ENCODE measurements at regions not wholly inside any gene's neighbourhood (a gene's known extent, or its start where the extent isn't known, plus 50 kb on each side); places are given as distances from the start of the nearest gene placed in this dataset.
A peak's percentile ranks its signal among the peaks of the same experiment; 100 is the strongest.
"Not testable (repeated sequence)": the region's sequence is repeated elsewhere in the genome, so short reads cannot be mapped to it uniquely, and the experiment has no call there.

GRCh38 chr15:28459279-28459678, 73.5 kb downstream of the GOLGA8G start:
- Mint-ChIP-seq H3K4me3 (no peak overlapping the region), H3K36me3 (ENCODE audit: low read depth) (no peaks in the 10 kb centered on the region), H3K9me3 (no peaks in the 10 kb centered on the region), H3K27ac (no peak overlapping the region), H3K4me1 (ENCODE audit: low read depth) (no peaks in the 10 kb centered on the region), H3K27me3 (peaks cover 29% of the 10 kb centered on the region)
- ChIA-PET POLR2A (no interaction called here), CTCF (no interaction called here)
- intact Hi-C loops (cut with DNase I, micrococcal nuclease) = no loop called here
- DNase-seq (no peak), ATAC-seq (ENCODE audit: poor library complexity) (no peak)
- Histone ChIP-seq H3K36me3 (ENCODE audit: insufficient read depth, low read length) (no peaks in the 10 kb centered on the region), H3K4me1 (ENCODE audit: insufficient read depth, low read length) (no peaks in the 10 kb centered on the region), H3K27me3 (ENCODE audit: control insufficient read depth in 1 of 2, insufficient read depth in 2 of 2, low read length in 2 of 2) (peaks cover 11 to 12% of the 10 kb centered on the region in 2 experiments), H3K9me3 (ENCODE audit: control insufficient read depth in 1 of 2, insufficient read depth in 1 of 2, low read length in 2 of 2) (peaks cover 0 to 10% of the 10 kb centered on the region in 2 experiments), H3K4me3 (ENCODE audit: low read length) (no peak overlapping the region), H3K27ac (ENCODE audit: low read depth in 1 of 2, low read length in 2 of 2) (no peak overlapping the region)
- TF ChIP-seq CTCF (IDR thresholded peaks at IDR 0.05) = no peak

- POLR2A ChIA-PET; intact Hi-C loops (cut with DNase I, micrococcal nuclease); H3K4me3 ChIP-seq (ENCODE audit: low read length); H3K9me3 ChIP-seq (ENCODE audit: control insufficient read depth in 1 of 2, insufficient read depth in 1 of 2, low read length in 2 of 2); H3K9me3 Mint-ChIP-seq; H3K27ac Mint-ChIP-seq; H3K36me3 ChIP-seq (ENCODE audit: insufficient read depth, low read length); H3K36me3 Mint-ChIP-seq (ENCODE audit: low read depth); H3K4me1 ChIP-seq (ENCODE audit: insufficient read depth, low read length); H3K4me3 Mint-ChIP-seq; H3K4me1 Mint-ChIP-seq (ENCODE audit: low read depth); H3K27ac ChIP-seq (ENCODE audit: low read depth in 1 of 2, low read length in 2 of 2); ATAC-seq (ENCODE audit: poor library complexity); CTCF ChIA-PET: not testable (repeated sequence)
- H3K27me3 Mint-ChIP-seq = peaks cover 29% of the 10 kb centered on the region
- H3K27me3 ChIP-seq (ENCODE audit: control insufficient read depth in 1 of 2, insufficient read depth in 2 of 2, low read length in 2 of 2) = peaks cover 11 to 12% of the 10 kb centered on the region in 2 experiments
- peak in 2 of 14 experiments; percentile 1 to 3 for DNase-seq
Observed at GRCh38 chr15:28457396-28457932, 75.3 kb downstream of the GOLGA8G start.

DNA sequence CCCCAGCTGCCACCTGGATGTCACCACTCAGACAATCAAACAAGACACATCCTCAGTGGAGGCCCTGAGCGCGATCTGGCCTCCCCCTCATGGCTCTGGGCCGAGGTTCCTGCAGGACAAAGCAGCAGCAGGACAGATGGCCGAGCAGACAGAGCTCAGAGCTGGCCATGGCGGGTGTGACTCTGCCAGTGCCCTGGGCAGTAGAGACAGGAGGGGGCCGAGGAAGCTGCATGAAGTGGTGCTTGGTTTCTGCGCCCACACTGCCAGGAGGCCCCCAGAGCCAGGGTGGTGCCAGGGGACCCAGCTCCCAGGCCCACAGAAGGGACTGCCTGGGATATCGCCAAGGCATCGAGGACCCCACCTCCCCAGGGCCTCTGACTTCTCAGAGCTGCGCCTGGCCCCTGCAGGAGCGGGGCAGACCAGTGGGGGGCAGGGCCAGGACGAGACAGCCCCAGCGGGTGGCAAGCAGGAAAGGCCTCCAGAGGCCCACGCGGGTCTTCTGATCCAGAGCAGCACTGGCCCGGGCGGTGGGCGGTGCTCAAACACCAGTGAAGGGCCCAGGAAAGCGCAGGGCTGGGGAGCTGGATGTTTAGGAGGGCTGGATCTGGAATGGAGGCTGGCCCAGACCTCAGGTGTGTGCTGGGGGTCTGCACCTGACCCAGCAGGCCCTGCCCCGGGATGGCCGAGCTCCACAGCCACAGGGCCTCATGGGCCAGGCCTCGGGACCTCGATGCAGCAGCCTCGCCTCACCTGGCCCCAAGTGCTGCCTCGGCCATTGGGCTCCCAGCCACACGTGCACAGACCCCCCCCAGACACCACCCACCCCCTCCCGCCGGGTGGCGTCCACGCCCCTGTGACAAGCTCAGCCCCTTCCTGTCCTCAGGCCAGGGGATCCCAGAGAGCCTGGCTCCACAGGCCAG, 76.0 kb downstream of the GOLGA8G start:
- peaks cover 29% of the 10 kb centered on the region for H3K27me3 Mint-ChIP-seq

DNA sequence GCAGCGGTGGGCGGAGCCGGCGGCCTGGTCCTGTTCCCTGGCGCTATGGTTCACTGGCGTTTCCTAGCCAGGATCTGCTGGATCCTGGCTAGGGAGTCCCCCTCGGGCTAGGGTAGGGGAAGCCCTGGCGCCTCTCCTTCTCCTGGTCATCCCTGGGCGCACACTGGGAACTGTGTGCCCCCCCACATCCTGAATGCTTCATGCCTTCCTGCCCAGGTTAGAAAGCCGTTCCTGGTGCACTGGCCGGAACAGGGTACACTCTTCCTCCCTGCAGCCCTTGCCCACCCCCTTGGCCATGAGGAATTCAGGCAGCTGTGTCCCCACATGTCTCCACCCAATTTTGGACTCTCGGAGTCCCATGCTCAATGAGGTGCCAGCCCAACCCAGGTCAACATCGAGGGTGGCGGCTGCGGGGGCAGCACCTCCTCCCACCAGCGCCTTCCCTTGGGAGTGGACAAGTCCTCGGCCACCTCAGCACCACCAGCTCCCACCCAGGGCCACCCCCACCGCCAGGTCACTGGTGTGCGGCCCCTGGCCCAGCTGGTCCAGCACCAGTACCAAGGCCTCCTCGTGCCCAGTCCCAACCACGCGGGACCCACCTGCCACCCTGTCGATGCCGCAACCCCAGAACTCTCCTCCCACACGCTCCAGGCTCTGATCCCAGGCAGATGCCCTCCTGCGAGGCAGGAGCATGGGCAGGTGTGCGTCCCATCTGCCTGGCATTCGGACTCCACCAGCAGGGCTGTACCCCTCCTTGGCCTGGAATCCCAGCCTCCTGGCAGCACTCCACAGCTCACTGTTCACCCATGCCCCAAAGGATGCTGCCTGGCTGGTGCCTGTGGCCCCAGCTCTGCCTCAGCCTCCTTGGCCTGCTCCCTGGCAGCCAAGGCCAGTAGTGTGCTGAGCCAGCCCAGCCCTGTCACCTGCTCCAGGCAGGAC, 77.0 kb downstream of the GOLGA8G start:
- H3K4me3 ChIP-seq (ENCODE audit: low read length); H3K36me3 ChIP-seq (ENCODE audit: insufficient read depth, low read length); POLR2A ChIA-PET; CTCF ChIA-PET; H3K9me3 Mint-ChIP-seq; H3K4me1 Mint-ChIP-seq (ENCODE audit: low read depth); H3K27ac ChIP-seq (ENCODE audit: low read depth in 1 of 2, low read length in 2 of 2); H3K9me3 ChIP-seq (ENCODE audit: control insufficient read depth in 1 of 2, insufficient read depth in 1 of 2, low read length in 2 of 2); H3K4me3 Mint-ChIP-seq; H3K4me1 ChIP-seq (ENCODE audit: insufficient read depth, low read length); H3K36me3 Mint-ChIP-seq (ENCODE audit: low read depth); ATAC-seq (ENCODE audit: poor library complexity); H3K27ac Mint-ChIP-seq; intact Hi-C loops (cut with DNase I, micrococcal nuclease): not testable (repeated sequence)
- peak in 1 of 14 experiments; percentile 12 for DNase-seq
- H3K27me3 ChIP-seq (ENCODE audit: control insufficient read depth in 1 of 2, insufficient read depth in 2 of 2, low read length in 2 of 2) = peaks cover 11 to 12% of the 10 kb centered on the region in 2 experiments
- H3K27me3 Mint-ChIP-seq = peaks cover 29% of the 10 kb centered on the region

More for the DNA sequence above, 76.0 kb downstream of the GOLGA8G start:
- POLR2A ChIA-PET = no interaction called here
- no peaks in the 10 kb centered on the region for H3K36me3 ChIP-seq (ENCODE audit: insufficient read depth, low read length)
- Mint-ChIP-seq H3K4me1 (ENCODE audit: low read depth) (no peaks in the 10 kb centered on the region), H3K9me3 (no peaks in the 10 kb centered on the region), H3K36me3 (ENCODE audit: low read depth) (no peaks in the 10 kb centered on the region), H3K4me3 (no peak overlapping the region), H3K27ac (no peak overlapping the region)
- ATAC-seq (ENCODE audit: poor library complexity) = no peak
- no peak overlapping the region for H3K4me3 ChIP-seq (ENCODE audit: low read length)
- DNase-seq = peak in 2 of 14 experiments; percentile 1 to 23
- TF ChIP-seq CTCF (IDR thresholded peaks at IDR 0.05) = no peak
- intact Hi-C loops (cut with DNase I, micrococcal nuclease) = no loop called here
- CTCF ChIA-PET = no interaction called here
- H3K4me1 ChIP-seq (ENCODE audit: insufficient read depth, low read length) = no peaks in the 10 kb centered on the region
- H3K9me3 ChIP-seq (ENCODE audit: control insufficient read depth in 1 of 2, insufficient read depth in 1 of 2, low read length in 2 of 2) = peaks cover 0 to 10% of the 10 kb centered on the region in 2 experiments
- H3K27me3 ChIP-seq (ENCODE audit: control insufficient read depth in 1 of 2, insufficient read depth in 2 of 2, low read length in 2 of 2) = peaks cover 11 to 12% of the 10 kb centered on the region in 2 experiments
- H3K27ac ChIP-seq (ENCODE audit: low read depth in 1 of 2, low read length in 2 of 2) = no peak overlapping the region

DNA sequence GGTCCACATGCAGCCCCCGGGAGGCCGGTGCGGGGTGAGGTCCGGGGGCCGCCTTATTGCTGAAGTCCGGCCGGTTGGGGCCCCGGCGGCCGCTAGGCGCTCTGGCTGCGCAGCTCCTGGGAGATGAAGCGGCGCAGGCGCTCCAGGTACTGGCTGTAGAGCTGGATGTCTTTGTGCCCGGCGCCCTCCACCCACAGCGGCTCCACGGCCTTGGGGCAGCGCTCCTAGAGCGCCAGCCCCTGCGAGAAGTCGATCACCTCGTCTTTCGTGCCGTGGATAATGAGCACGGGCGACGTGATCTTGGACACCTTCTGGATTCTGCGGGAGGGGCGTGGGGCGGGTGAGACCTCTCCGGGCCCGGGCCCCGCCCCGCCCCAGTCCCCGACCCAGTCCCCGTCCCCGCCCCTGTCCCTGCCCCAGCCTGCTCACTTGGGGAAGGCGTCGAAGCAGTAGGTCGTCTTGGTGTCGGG, 76.3 kb downstream of the GOLGA8F start:
- H3K9me3 Mint-ChIP-seq; H3K27ac Mint-ChIP-seq; CTCF ChIA-PET; H3K4me3 Mint-ChIP-seq; intact Hi-C loops (cut with DNase I, micrococcal nuclease); H3K36me3 ChIP-seq (ENCODE audit: insufficient read depth, low read length); DNase-seq; H3K4me1 Mint-ChIP-seq (ENCODE audit: low read depth); H3K36me3 Mint-ChIP-seq (ENCODE audit: low read depth); ATAC-seq (ENCODE audit: poor library complexity); H3K9me3 ChIP-seq (ENCODE audit: control insufficient read depth in 1 of 2, insufficient read depth in 1 of 2, low read length in 2 of 2); H3K4me1 ChIP-seq (ENCODE audit: insufficient read depth, low read length); POLR2A ChIA-PET; H3K27ac ChIP-seq (ENCODE audit: low read depth in 1 of 2, low read length in 2 of 2); H3K4me3 ChIP-seq (ENCODE audit: low read length): not testable (repeated sequence)
- peaks cover 29% of the 10 kb centered on the region for H3K27me3 Mint-ChIP-seq
- H3K27me3 ChIP-seq (ENCODE audit: control insufficient read depth in 1 of 2, insufficient read depth in 2 of 2, low read length in 2 of 2) = peaks cover 11 to 12% of the 10 kb centered on the region in 2 experiments
